ENCODE measurements at regions not wholly inside any gene's neighbourhood (a gene's known extent, or its start where the extent isn't known, plus 50 kb on each side); places are given as distances from the start of the nearest gene placed in this dataset.

GRCh38 chr6:134784336-134784735, 165.6 kb downstream of the ALDH8A1 start:
- Histone ChIP-seq H4K91ac (ENCODE audit: low read depth, low read length, poor library complexity) (no peak overlapping the region), H2BK15ac (ENCODE audit: low read length) (no peak overlapping the region), H3K36me3 (replicated peaks in 1 of 2; ENCODE audit: control insufficient read depth in 2 of 2, insufficient read depth in 2 of 2, low read length in 2 of 2) (no peaks in the 10 kb centered on the region), H3K23ac (ENCODE audit: low read depth, low read length, poor library complexity) (no peak overlapping the region), H2BK12ac (ENCODE audit: low read length) (no peak overlapping the region), H3K4me1 (ENCODE audit: control insufficient read depth in 2 of 2, insufficient read depth in 1 of 2, low read depth in 1 of 2, low read length in 2 of 2) (no peaks in the 10 kb centered on the region), H3K27ac (replicated peaks; ENCODE audit: low read length) (no peak overlapping the region), H3K79me1 (ENCODE audit: low read depth, low read length) (no peaks in the 10 kb centered on the region), H3K9ac (ENCODE audit: low read depth, low read length, poor library complexity) (no peak overlapping the region), H4K8ac (ENCODE audit: low read depth, low read length) (no peak overlapping the region), H2BK120ac (ENCODE audit: low read depth, low read length) (no peak overlapping the region), H2BK5ac (ENCODE audit: low read length) (no peak overlapping the region), H3K9me3 (replicated peaks in 1 of 2; ENCODE audit: control insufficient read depth in 2 of 2, insufficient read depth in 1 of 2, low read depth in 1 of 2, low read length in 2 of 2) (no peaks in the 10 kb centered on the region), H2AFZ (ENCODE audit: low read length) (no peak overlapping the region), H3K4me2 (ENCODE audit: insufficient read depth, low read length, poor library complexity, severe bottlenecking) (no peak overlapping the region), H3K4ac (ENCODE audit: low read length) (no peak overlapping the region), H2AK5ac (ENCODE audit: low read depth, low read length) (no peak overlapping the region), H3K14ac (ENCODE audit: low read length) (no peak overlapping the region), H3K18ac (ENCODE audit: low read length) (no peak overlapping the region), H3K4me3 (ENCODE audit: low read length in 2 of 2) (no peak overlapping the region), H3K27me3 (ENCODE audit: control insufficient read depth in 3 of 3, insufficient read depth in 3 of 3, low read depth in 1 of 3, low read length in 3 of 3) (no peaks in the 10 kb centered on the region)
- no CpG with 5 or more reads among the region's 2 CpGs for WGBS, 2 donors (ENCODE audit: extremely low coverage in 2 of 2, insufficient read length in 2 of 2, insufficient replicate concordance in 1 of 2)
- DNase-seq (ENCODE audit: low spot score): no peak

GRCh38 chr6:134778431-134778830, 171.5 kb downstream of the ALDH8A1 start:
- Histone ChIP-seq H2BK5ac (ENCODE audit: low read length) (no peak overlapping the region), H3K4me2 (ENCODE audit: insufficient read depth, low read length, poor library complexity, severe bottlenecking) (no peak overlapping the region), H3K9me3 (replicated peaks in 1 of 2; ENCODE audit: control insufficient read depth in 2 of 2, insufficient read depth in 1 of 2, low read depth in 1 of 2, low read length in 2 of 2) (peaks cover 0 to 2% of the 10 kb centered on the region in 2 donors), H2AFZ (ENCODE audit: low read length) (no peak overlapping the region), H2BK15ac (ENCODE audit: low read length) (no peak overlapping the region), H4K8ac (ENCODE audit: low read depth, low read length) (no peak overlapping the region), H3K9ac (ENCODE audit: low read depth, low read length, poor library complexity) (no peak overlapping the region), H3K79me1 (ENCODE audit: low read depth, low read length) (no peaks in the 10 kb centered on the region), H3K18ac (ENCODE audit: low read length) (no peak overlapping the region), H2BK12ac (ENCODE audit: low read length) (no peak overlapping the region), H2AK5ac (ENCODE audit: low read depth, low read length) (no peak overlapping the region), H3K4me1 (ENCODE audit: control insufficient read depth in 2 of 2, insufficient read depth in 1 of 2, low read depth in 1 of 2, low read length in 2 of 2) (no peaks in the 10 kb centered on the region), H3K27me3 (ENCODE audit: control insufficient read depth in 3 of 3, insufficient read depth in 3 of 3, low read depth in 1 of 3, low read length in 3 of 3) (no peaks in the 10 kb centered on the region), H3K4me3 (ENCODE audit: low read length in 2 of 2) (no peak overlapping the region), H2BK120ac (ENCODE audit: low read depth, low read length) (no peak overlapping the region), H3K23ac (ENCODE audit: low read depth, low read length, poor library complexity) (no peak overlapping the region), H4K91ac (ENCODE audit: low read depth, low read length, poor library complexity) (no peak overlapping the region), H3K14ac (ENCODE audit: low read length) (no peak overlapping the region), H3K36me3 (replicated peaks in 1 of 2; ENCODE audit: control insufficient read depth in 2 of 2, insufficient read depth in 2 of 2, low read length in 2 of 2) (no peaks in the 10 kb centered on the region), H3K27ac (replicated peaks; ENCODE audit: low read length) (no peak overlapping the region), H3K4ac (ENCODE audit: low read length) (no peak overlapping the region)
- no peak for DNase-seq (ENCODE audit: low spot score)
- whole genome bisulfite sequencing, 2 donors (ENCODE audit: extremely low coverage in 2 of 2, insufficient read length in 2 of 2, insufficient replicate concordance in 1 of 2): no CpG with 5 or more reads among the region's 2 CpGs

- H2AK5ac ChIP-seq (ENCODE audit: low read depth, low read length): no peak overlapping the region
- no peaks in the 10 kb centered on the region for H3K4me1 ChIP-seq (ENCODE audit: control insufficient read depth in 2 of 2, insufficient read depth in 1 of 2, low read depth in 1 of 2, low read length in 2 of 2)
- H3K4me2 ChIP-seq (ENCODE audit: insufficient read depth, low read length, poor library complexity, severe bottlenecking): no peak overlapping the region
- H3K79me1 ChIP-seq (ENCODE audit: low read depth, low read length): no peaks in the 10 kb centered on the region
- no peak for DNase-seq (ENCODE audit: low spot score)
- no peak overlapping the region for H3K4ac ChIP-seq (ENCODE audit: low read length)
- no peaks in the 10 kb centered on the region for H3K27me3 ChIP-seq (ENCODE audit: control insufficient read depth in 3 of 3, insufficient read depth in 3 of 3, low read depth in 1 of 3, low read length in 3 of 3)
- no peak overlapping the region for H3K4me3 ChIP-seq (ENCODE audit: low read length in 2 of 2)
- H3K9me3 ChIP-seq (replicated peaks in 1 of 2; ENCODE audit: control insufficient read depth in 2 of 2, insufficient read depth in 1 of 2, low read depth in 1 of 2, low read length in 2 of 2): peaks cover 0 to 1% of the 10 kb centered on the region in 2 donors
- WGBS, 2 donors (ENCODE audit: extremely low coverage in 2 of 2, insufficient read length in 2 of 2, insufficient replicate concordance in 1 of 2): no CpG with 5 or more reads among the region's 1 CpG
- H2AFZ ChIP-seq (ENCODE audit: low read length): no peak overlapping the region
- H3K23ac ChIP-seq (ENCODE audit: low read depth, low read length, poor library complexity): no peak overlapping the region
- no peak overlapping the region for H3K18ac ChIP-seq (ENCODE audit: low read length)
- H2BK12ac ChIP-seq (ENCODE audit: low read length): no peak overlapping the region
- no peaks in the 10 kb centered on the region for H3K36me3 ChIP-seq (replicated peaks in 1 of 2; ENCODE audit: control insufficient read depth in 2 of 2, insufficient read depth in 2 of 2, low read length in 2 of 2)
- no peak overlapping the region for H4K8ac ChIP-seq (ENCODE audit: low read depth, low read length)
- no peak overlapping the region for H2BK120ac ChIP-seq (ENCODE audit: low read depth, low read length)
- H2BK15ac ChIP-seq (ENCODE audit: low read length): no peak overlapping the region
- no peak overlapping the region for H2BK5ac ChIP-seq (ENCODE audit: low read length)
- no peak overlapping the region for H3K27ac ChIP-seq (replicated peaks; ENCODE audit: low read length)
- no peak overlapping the region for H4K91ac ChIP-seq (ENCODE audit: low read depth, low read length, poor library complexity)
- no peak overlapping the region for H3K14ac ChIP-seq (ENCODE audit: low read length)
- H3K9ac ChIP-seq (ENCODE audit: low read depth, low read length, poor library complexity): no peak overlapping the region
These were observed 175.7 kb downstream of the ALDH8A1 start for GRCh38 chr6:134774201-134774638.

- DNase-seq (ENCODE audit: low spot score): no peak
- H3K23ac ChIP-seq (ENCODE audit: low read depth, low read length, poor library complexity): no peak overlapping the region
- no peak overlapping the region for H2AK5ac ChIP-seq (ENCODE audit: low read depth, low read length)
- H3K4ac ChIP-seq (ENCODE audit: low read length): no peak overlapping the region
- no peak overlapping the region for H3K9ac ChIP-seq (ENCODE audit: low read depth, low read length, poor library complexity)
- H3K36me3 ChIP-seq (replicated peaks in 1 of 2; ENCODE audit: control insufficient read depth in 2 of 2, insufficient read depth in 2 of 2, low read length in 2 of 2): no peaks in the 10 kb centered on the region
- no peaks in the 10 kb centered on the region for H3K9me3 ChIP-seq (replicated peaks in 1 of 2; ENCODE audit: control insufficient read depth in 2 of 2, insufficient read depth in 1 of 2, low read depth in 1 of 2, low read length in 2 of 2)
- no peak overlapping the region for H4K8ac ChIP-seq (ENCODE audit: low read depth, low read length)
- H3K14ac ChIP-seq (ENCODE audit: low read length): no peak overlapping the region
- no peak overlapping the region for H2BK120ac ChIP-seq (ENCODE audit: low read depth, low read length)
- no peak overlapping the region for H2BK5ac ChIP-seq (ENCODE audit: low read length)
- no peaks in the 10 kb centered on the region for H3K4me1 ChIP-seq (ENCODE audit: control insufficient read depth in 2 of 2, insufficient read depth in 1 of 2, low read depth in 1 of 2, low read length in 2 of 2)
- H3K4me3 ChIP-seq (ENCODE audit: low read length in 2 of 2): no peak overlapping the region
- H3K27me3 ChIP-seq (ENCODE audit: control insufficient read depth in 3 of 3, insufficient read depth in 3 of 3, low read depth in 1 of 3, low read length in 3 of 3): no peaks in the 10 kb centered on the region
- H2BK15ac ChIP-seq (ENCODE audit: low read length): no peak overlapping the region
- H3K27ac ChIP-seq (replicated peaks; ENCODE audit: low read length): no peak overlapping the region
- no peaks in the 10 kb centered on the region for H3K79me1 ChIP-seq (ENCODE audit: low read depth, low read length)
- H2AFZ ChIP-seq (ENCODE audit: low read length): no peak overlapping the region
- no peak overlapping the region for H2BK12ac ChIP-seq (ENCODE audit: low read length)
- no peak overlapping the region for H3K4me2 ChIP-seq (ENCODE audit: insufficient read depth, low read length, poor library complexity, severe bottlenecking)
- WGBS, 2 donors (ENCODE audit: extremely low coverage in 2 of 2, insufficient read length in 2 of 2, insufficient replicate concordance in 1 of 2): no CpG with 5 or more reads among the region's 6 CpGs
- no peak overlapping the region for H3K18ac ChIP-seq (ENCODE audit: low read length)
- H4K91ac ChIP-seq (ENCODE audit: low read depth, low read length, poor library complexity): no peak overlapping the region
These were observed 177.1 kb downstream of the ALDH8A1 start for GRCh38 chr6:134772671-134773360.

Measured in neuronal stem cell (in vitro differentiated cells).